VCaP (cell line): ENCODE measurements at regions not wholly inside any gene's neighbourhood (a gene's known extent, or its start where the extent isn't known, plus 50 kb on each side); places are given as distances from the start of the nearest gene placed in this dataset.

Experiments
- H3K27ac ChIP-seq: fragments of 450-650 bp; 2 replicates; pipeline ENCODE4 v1.5.1; 2017
- TF ChIP-seq, protein P1 (sequence below): fragments of 450-650 bp; conservative IDR thresholded peaks from 2 replicates; pipeline ENCODE4 v1.5.1; 2017; ENCODE audit warnings: mild to moderate bottlenecking, moderate library complexity

DNA sequence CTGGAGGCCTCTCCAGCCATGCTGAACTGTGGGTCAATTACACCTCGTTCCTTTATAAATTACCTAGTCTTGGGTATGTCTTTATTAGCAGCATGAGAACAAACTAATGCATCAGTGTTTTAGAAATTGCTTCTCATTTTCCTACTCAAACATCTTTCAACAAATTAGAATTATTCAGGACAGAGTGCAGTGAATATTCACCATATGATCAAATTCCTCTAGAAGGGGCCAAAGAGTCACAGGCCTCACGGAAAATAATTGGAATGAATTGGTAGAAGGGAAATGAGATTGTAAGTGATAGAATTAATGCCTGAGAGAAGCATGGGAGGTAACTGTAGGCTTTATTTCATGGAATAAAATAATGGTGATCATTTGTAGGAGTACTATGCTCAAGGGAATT is 50.5 kb upstream of the CDH11 start:
- TF ChIP-seq, protein P1, sequence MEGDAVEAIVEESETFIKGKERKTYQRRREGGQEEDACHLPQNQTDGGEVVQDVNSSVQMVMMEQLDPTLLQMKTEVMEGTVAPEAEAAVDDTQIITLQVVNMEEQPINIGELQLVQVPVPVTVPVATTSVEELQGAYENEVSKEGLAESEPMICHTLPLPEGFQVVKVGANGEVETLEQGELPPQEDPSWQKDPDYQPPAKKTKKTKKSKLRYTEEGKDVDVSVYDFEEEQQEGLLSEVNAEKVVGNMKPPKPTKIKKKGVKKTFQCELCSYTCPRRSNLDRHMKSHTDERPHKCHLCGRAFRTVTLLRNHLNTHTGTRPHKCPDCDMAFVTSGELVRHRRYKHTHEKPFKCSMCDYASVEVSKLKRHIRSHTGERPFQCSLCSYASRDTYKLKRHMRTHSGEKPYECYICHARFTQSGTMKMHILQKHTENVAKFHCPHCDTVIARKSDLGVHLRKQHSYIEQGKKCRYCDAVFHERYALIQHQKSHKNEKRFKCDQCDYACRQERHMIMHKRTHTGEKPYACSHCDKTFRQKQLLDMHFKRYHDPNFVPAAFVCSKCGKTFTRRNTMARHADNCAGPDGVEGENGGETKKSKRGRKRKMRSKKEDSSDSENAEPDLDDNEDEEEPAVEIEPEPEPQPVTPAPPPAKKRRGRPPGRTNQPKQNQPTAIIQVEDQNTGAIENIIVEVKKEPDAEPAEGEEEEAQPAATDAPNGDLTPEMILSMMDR = no peak
- H3K27ac ChIP-seq = no peak overlapping the region
